ENCODE measurements at regions not wholly inside any gene's neighbourhood (a gene's known extent, or its start where the extent isn't known, plus 50 kb on each side); places are given as distances from the start of the nearest gene placed in this dataset.

DNA sequence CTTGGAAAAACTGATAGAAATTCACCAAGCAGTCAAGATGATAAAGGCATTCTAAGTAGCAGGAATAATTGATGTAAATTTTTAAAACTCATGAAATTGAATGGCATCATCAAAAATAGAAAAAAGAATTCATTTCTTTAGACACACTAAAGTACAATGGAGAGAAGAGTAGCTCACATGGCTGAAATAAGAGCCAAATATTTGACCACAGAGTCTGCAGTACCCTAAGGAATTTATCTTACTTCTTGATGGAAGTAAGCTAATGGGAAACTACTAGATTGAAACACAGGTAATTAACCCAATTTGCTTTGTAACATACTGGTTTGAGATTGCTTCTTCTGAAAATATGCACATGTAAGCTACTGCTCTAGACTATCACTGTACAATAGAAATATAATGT is 70.8 kb upstream of the GPM6A start:
- TF ChIP-seq, protein P1, sequence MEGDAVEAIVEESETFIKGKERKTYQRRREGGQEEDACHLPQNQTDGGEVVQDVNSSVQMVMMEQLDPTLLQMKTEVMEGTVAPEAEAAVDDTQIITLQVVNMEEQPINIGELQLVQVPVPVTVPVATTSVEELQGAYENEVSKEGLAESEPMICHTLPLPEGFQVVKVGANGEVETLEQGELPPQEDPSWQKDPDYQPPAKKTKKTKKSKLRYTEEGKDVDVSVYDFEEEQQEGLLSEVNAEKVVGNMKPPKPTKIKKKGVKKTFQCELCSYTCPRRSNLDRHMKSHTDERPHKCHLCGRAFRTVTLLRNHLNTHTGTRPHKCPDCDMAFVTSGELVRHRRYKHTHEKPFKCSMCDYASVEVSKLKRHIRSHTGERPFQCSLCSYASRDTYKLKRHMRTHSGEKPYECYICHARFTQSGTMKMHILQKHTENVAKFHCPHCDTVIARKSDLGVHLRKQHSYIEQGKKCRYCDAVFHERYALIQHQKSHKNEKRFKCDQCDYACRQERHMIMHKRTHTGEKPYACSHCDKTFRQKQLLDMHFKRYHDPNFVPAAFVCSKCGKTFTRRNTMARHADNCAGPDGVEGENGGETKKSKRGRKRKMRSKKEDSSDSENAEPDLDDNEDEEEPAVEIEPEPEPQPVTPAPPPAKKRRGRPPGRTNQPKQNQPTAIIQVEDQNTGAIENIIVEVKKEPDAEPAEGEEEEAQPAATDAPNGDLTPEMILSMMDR (IDR thresholded peaks at IDR 0.05; ENCODE audit: insufficient read depth, low read depth, low read length): no peak
- TF ChIP-seq EZH2 (IDR thresholded peaks at IDR 0.05; ENCODE audit: insufficient read depth, low read length): no peak
